Loucy (cell line): ENCODE measurements at regions not wholly inside any gene's neighbourhood (a gene's known extent, or its start where the extent isn't known, plus 50 kb on each side); places are given as distances from the start of the nearest gene placed in this dataset.

Experiments
- CTCF ChIP-seq: fragments of 200-600 bp; sonication (generic); conservative IDR thresholded peaks from 2 replicates; pipeline ENCODE4 v1.5.1; 2014; ENCODE audit warnings: mild to moderate bottlenecking, antibody characterized with exemption, low read length
- EZH2phosphoT487 ChIP-seq: fragments of 200-600 bp; IDR thresholded peaks from 2 replicates; pipeline ENCODE4 v1.6.1; 2018; ENCODE audit warnings: antibody characterized with exemption, mild to moderate bottlenecking, moderate library complexity, borderline replicate concordance

DNA sequence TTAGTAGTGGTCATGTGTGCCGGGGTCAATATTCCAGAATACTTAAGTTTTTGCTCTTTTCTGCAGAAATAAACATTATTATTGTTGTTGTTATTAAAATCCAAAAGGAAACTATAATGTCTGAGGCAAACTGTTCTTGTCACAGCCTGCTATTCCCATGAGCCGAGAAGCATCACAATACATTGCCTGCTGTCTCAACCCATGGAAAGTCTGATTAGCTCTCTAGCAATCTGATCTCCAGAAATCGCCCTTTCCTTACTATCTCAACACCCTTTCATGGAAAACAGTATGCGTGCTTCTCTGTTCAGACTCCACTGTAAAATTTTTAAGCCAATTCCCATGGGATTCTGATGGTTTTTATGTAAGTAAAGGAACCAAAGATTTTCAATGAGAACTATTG, 811.0 kb downstream of the TUSC7 start:
- TF ChIP-seq CTCF (no peak), EZH2phosphoT487 (no peak)
